ENCODE measurements at regions not wholly inside any gene's neighbourhood (a gene's known extent, or its start where the extent isn't known, plus 50 kb on each side); places are given as distances from the start of the nearest gene placed in this dataset.

DNA sequence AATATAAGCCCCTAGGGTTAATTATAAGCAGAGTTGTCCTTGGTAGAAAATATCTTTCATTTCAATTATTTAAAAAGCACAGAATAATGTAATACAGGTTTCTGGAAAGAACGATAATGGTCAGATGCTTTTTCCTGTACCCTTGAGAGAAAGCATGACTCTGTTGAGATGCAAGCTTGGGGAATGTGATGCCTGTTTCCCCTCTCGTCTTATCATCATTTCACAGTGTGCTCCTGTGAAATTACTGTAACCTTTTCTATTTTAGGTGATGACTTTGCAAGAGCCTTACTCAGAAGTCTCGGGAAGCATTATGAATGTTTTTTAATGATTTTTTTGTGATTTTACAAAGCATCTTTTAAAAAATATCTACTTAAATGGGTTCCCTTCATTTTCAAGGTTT, 243.0 kb downstream of the POLR1F start:
- Histone ChIP-seq H2AK5ac (ENCODE audit: insufficient read length, low read length) (no peak overlapping the region), H3T11ph (ENCODE audit: low read length) (no peak overlapping the region), H3K4me2 (ENCODE audit: insufficient read depth, insufficient read length, low read length) (no peak overlapping the region), H4K91ac (ENCODE audit: insufficient read length, low read depth, low read length) (no peak overlapping the region), H2BK120ac (ENCODE audit: low read depth, low read length, poor library complexity, severe bottlenecking) (no peak overlapping the region), H3K9me3 (ENCODE audit: control insufficient read depth, low read depth, low read length) (no peaks in the 10 kb centered on the region), H3K9ac (ENCODE audit: extremely low read depth, insufficient read length, low read length) (no peak overlapping the region), H2BK5ac (ENCODE audit: insufficient read length, low read length) (no peak overlapping the region), H2BK12ac (ENCODE audit: insufficient read length, low read depth, low read length) (no peak overlapping the region), H3K56ac (ENCODE audit: insufficient read length, low read depth, low read length) (no peak overlapping the region), H4K8ac (replicated peaks; ENCODE audit: insufficient read length, low read depth, low read length) (no peak overlapping the region), H3K27ac (ENCODE audit: insufficient read length, low read depth, low read length) (no peak overlapping the region), H4K20me1 (ENCODE audit: control insufficient read depth, insufficient read depth, insufficient read length) (no peaks in the 10 kb centered on the region), H4K5ac (ENCODE audit: insufficient read length, low read depth, low read length) (no peak overlapping the region), H3K18ac (ENCODE audit: insufficient read length, low read depth, low read length) (no peak overlapping the region), H3K27me3 (ENCODE audit: insufficient read depth, low read length) (no peaks in the 10 kb centered on the region), H3K4ac (ENCODE audit: low read depth, low read length) (no peak overlapping the region), H3K14ac (ENCODE audit: insufficient read depth, low read length) (no peak overlapping the region), H2BK20ac (ENCODE audit: low read depth, low read length, poor library complexity, severe bottlenecking) (no peak overlapping the region), H2AFZ (ENCODE audit: low read length) (no peak overlapping the region), H3K4me1 (ENCODE audit: insufficient read depth, low read length) (no peaks in the 10 kb centered on the region), H2BK15ac (ENCODE audit: low read depth, low read length) (no peak overlapping the region), H3K79me2 (ENCODE audit: insufficient read depth, low read length) (no peaks in the 10 kb centered on the region), H3K79me1 (ENCODE audit: insufficient read depth, low read depth, low read length, poor library complexity, severe bottlenecking) (no peaks in the 10 kb centered on the region), H3K23me2 (ENCODE audit: insufficient read length, low read depth, low read length, poor library complexity, severe bottlenecking) (no peaks in the 10 kb centered on the region), H3K23ac (ENCODE audit: insufficient read length, low read depth, low read length) (no peak overlapping the region)
- Mint-ChIP-seq H3K27ac (no peak overlapping the region), H3K9me3 (no peaks in the 10 kb centered on the region), H3K4me3 (no peak overlapping the region), H3K36me3 (ENCODE audit: insufficient read depth in 1 of 3, low read depth in 3 of 3) (no peaks in the 10 kb centered on the region), H3K27me3 (ENCODE audit: low read depth) (no peaks in the 10 kb centered on the region; the same call in 1 of the 2 replicates), H3K4me1 (no peaks in the 10 kb centered on the region)
- no peak for DNase-seq
- TF ChIP-seq, protein P1, sequence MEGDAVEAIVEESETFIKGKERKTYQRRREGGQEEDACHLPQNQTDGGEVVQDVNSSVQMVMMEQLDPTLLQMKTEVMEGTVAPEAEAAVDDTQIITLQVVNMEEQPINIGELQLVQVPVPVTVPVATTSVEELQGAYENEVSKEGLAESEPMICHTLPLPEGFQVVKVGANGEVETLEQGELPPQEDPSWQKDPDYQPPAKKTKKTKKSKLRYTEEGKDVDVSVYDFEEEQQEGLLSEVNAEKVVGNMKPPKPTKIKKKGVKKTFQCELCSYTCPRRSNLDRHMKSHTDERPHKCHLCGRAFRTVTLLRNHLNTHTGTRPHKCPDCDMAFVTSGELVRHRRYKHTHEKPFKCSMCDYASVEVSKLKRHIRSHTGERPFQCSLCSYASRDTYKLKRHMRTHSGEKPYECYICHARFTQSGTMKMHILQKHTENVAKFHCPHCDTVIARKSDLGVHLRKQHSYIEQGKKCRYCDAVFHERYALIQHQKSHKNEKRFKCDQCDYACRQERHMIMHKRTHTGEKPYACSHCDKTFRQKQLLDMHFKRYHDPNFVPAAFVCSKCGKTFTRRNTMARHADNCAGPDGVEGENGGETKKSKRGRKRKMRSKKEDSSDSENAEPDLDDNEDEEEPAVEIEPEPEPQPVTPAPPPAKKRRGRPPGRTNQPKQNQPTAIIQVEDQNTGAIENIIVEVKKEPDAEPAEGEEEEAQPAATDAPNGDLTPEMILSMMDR (conservative IDR thresholded peaks at IDR 0.05) = no peak
- no CpG with 5 or more reads among the region's 3 CpGs for WGBS (ENCODE audit: extremely low coverage, insufficient read length, low lambda C conversion rate)
